Vagina (tissue), 2 donors: ENCODE measurements at regions not wholly inside any gene's neighbourhood (a gene's known extent, or its start where the extent isn't known, plus 50 kb on each side); places are given as distances from the start of the nearest gene placed in this dataset.

ENCODE experiments used
- DNase-seq, 2 donors: peaks; one replicate each; pipeline ENCODE4 v3.0.0-alpha.2; 2017; ENCODE audit errors: extremely low spot score in 2 of 2
- H3K27ac ChIP-seq: fragments of 200-600 bp; sonication (generic); one replicate; pipeline ENCODE4 v1.5.1; 2019
- H3K27me3 ChIP-seq: fragments of 200-600 bp; sonication (generic); one replicate; pipeline ENCODE4 v1.5.1; 2019
- H3K36me3 ChIP-seq, 2 donors: fragments of 200-600 bp; sonication (generic); one replicate each; pipeline ENCODE4 v1.5.1; 2017 to 2019
- H3K4me1 ChIP-seq: fragments of 200-600 bp; sonication (generic); one replicate; pipeline ENCODE4 v1.5.1; 2019
- H3K4me3 ChIP-seq, 2 donors: fragments of 200-600 bp; sonication (generic); 1 replicate in 1 of 2; 2 replicates in 1 of 2; pipeline ENCODE4 v1.5.1; 2016 to 2019
- H3K9me3 ChIP-seq: fragments of 200-600 bp; sonication (generic); one replicate; pipeline ENCODE4 v1.5.1; 2019
- CTCF ChIP-seq, 3 experiments: fragments of 450-650 bp in 2 of 3; fragments of 200-600 bp in 1 of 3; sonication (generic) in 1 of 3; IDR thresholded peaks; one replicate each; pipeline ENCODE4 v1.5.1; 2017 to 2019; ENCODE audit warnings: antibody characterized with exemption in 3 of 3, mild to moderate bottlenecking in 2 of 3, moderate library complexity in 2 of 3
- POLR2A ChIP-seq, 2 donors: fragments of 450-650 bp; IDR thresholded peaks; one replicate each; pipeline ENCODE4 v1.6.1; 2017; ENCODE audit warnings: antibody characterized with exemption in 2 of 2, mild to moderate bottlenecking in 2 of 2, moderate library complexity in 2 of 2
- POLR2AphosphoS5 ChIP-seq, 2 donors: sonication (generic); formaldehyde crosslinking; IDR thresholded peaks; one replicate each; pipeline ENCODE4 v1.9.0; 2017; ENCODE audit warnings: antibody characterized with exemption in 2 of 2, mild to moderate bottlenecking in 2 of 2, low read depth in 1 of 2; ENCODE audit not compliant: insufficient read depth in 1 of 2
- intact Hi-C: fragments of 100-400 bp; cut with DNase I; formaldehyde crosslinking; loops from one replicate; pipeline ENCODE4 v1.15.1; 2023

GRCh38 chr11:39174196-39174595 is 2285.3 kb downstream of the LRRC4C start:
- DNase-seq = no peak
- intact Hi-C loops = no loop called here
- Histone ChIP-seq H3K4me3 (no peak overlapping the region), H3K27ac (no peak overlapping the region), H3K9me3 (no peaks in the 10 kb centered on the region), H3K4me1 (no peaks in the 10 kb centered on the region), H3K27me3 (no peaks in the 10 kb centered on the region), H3K36me3 (no peaks in the 10 kb centered on the region)
- no peak for TF ChIP-seq CTCF (IDR thresholded peaks at IDR 0.05)
- no peak for TF ChIP-seq POLR2AphosphoS5 (IDR thresholded peaks at IDR 0.05; ENCODE audit: insufficient read depth in 1 of 2, low read depth in 1 of 2)
- TF ChIP-seq POLR2A (IDR thresholded peaks at IDR 0.05) = no peak

GRCh38 chr11:39165021-39165420 is 2294.4 kb downstream of the LRRC4C start:
- Histone ChIP-seq H3K4me3 (no peak overlapping the region), H3K36me3 (no peaks in the 10 kb centered on the region), H3K27ac (no peak overlapping the region), H3K4me1 (no peaks in the 10 kb centered on the region), H3K27me3 (no peaks in the 10 kb centered on the region), H3K9me3 (no peaks in the 10 kb centered on the region)
- TF ChIP-seq POLR2AphosphoS5 (IDR thresholded peaks at IDR 0.05; ENCODE audit: insufficient read depth in 1 of 2, low read depth in 1 of 2) (no peak), POLR2A (IDR thresholded peaks at IDR 0.05) (no peak), CTCF (IDR thresholded peaks at IDR 0.05) (no peak)
- no peak for DNase-seq
- intact Hi-C loops = no loop called here

GRCh38 chr11:39149214-39149613 is 2310.2 kb downstream of the LRRC4C start:
- no peaks in the 10 kb centered on the region for H3K27me3 ChIP-seq
- no peaks in the 10 kb centered on the region for H3K9me3 ChIP-seq
- no peak for DNase-seq
- intact Hi-C loops = no loop called here
- no peak for TF ChIP-seq POLR2AphosphoS5 (IDR thresholded peaks at IDR 0.05; ENCODE audit: insufficient read depth in 1 of 2, low read depth in 1 of 2)
- no peak for TF ChIP-seq CTCF (IDR thresholded peaks at IDR 0.05)
- no peak for TF ChIP-seq POLR2A (IDR thresholded peaks at IDR 0.05)
- no peak overlapping the region for H3K27ac ChIP-seq
- H3K36me3 ChIP-seq = no peaks in the 10 kb centered on the region
- H3K4me1 ChIP-seq = no peaks in the 10 kb centered on the region
- H3K4me3 ChIP-seq = no peak overlapping the region

- intact Hi-C loops = no loop called here
- no peaks in the 10 kb centered on the region for H3K9me3 ChIP-seq
- H3K4me1 ChIP-seq = no peaks in the 10 kb centered on the region
- no peaks in the 10 kb centered on the region for H3K27me3 ChIP-seq
- H3K36me3 ChIP-seq = no peaks in the 10 kb centered on the region
- no peak overlapping the region for H3K27ac ChIP-seq
- no peak for DNase-seq
- TF ChIP-seq POLR2AphosphoS5 (IDR thresholded peaks at IDR 0.05; ENCODE audit: insufficient read depth in 1 of 2, low read depth in 1 of 2) (no peak), CTCF (IDR thresholded peaks at IDR 0.05) (no peak), POLR2A (IDR thresholded peaks at IDR 0.05) (no peak)
- H3K4me3 ChIP-seq = no peak overlapping the region
Measured at GRCh38 chr11:39145346-39145745, 2314.1 kb downstream of the LRRC4C start.

- no peaks in the 10 kb centered on the region for H3K36me3 ChIP-seq
- no peak overlapping the region for H3K4me3 ChIP-seq
- DNase-seq = no peak
- no peaks in the 10 kb centered on the region for H3K27me3 ChIP-seq
- H3K9me3 ChIP-seq = no peaks in the 10 kb centered on the region
- intact Hi-C loops = no loop called here
- H3K4me1 ChIP-seq = no peaks in the 10 kb centered on the region
- TF ChIP-seq CTCF (IDR thresholded peaks at IDR 0.05) (no peak), POLR2A (IDR thresholded peaks at IDR 0.05) (no peak), POLR2AphosphoS5 (IDR thresholded peaks at IDR 0.05; ENCODE audit: insufficient read depth in 1 of 2, low read depth in 1 of 2) (no peak)
- H3K27ac ChIP-seq = no peak overlapping the region
Measured at GRCh38 chr11:39144351-39145130, 2314.9 kb downstream of the LRRC4C start.
